ENCODE measurements at regions not wholly inside any gene's neighbourhood (a gene's known extent, or its start where the extent isn't known, plus 50 kb on each side); places are given as distances from the start of the nearest gene placed in this dataset.

- ChIA-PET POLR2A (ENCODE audit: unreplicated experiment) (no interaction called here), CTCF (no interaction called here)
- H3K4me2 ChIP-seq (ENCODE audit: low read length): no peak overlapping the region
- H3F3A ChIP-seq (ENCODE audit: low read length, unreplicated experiment): no peaks in the 10 kb centered on the region
- no peak for TF ChIP-seq CTCF (conservative IDR thresholded peaks at IDR 0.05; ENCODE audit: low read depth, low read length)
- no peak for TF ChIP-seq EZH2phosphoT487 (IDR thresholded peaks at IDR 0.05; ENCODE audit: borderline replicate concordance, low read length)
- TF ChIP-seq EZH2 (IDR thresholded peaks at IDR 0.05; ENCODE audit: low read length, unreplicated experiment): no peak
- no peak overlapping the region for H3K4me3 ChIP-seq (ENCODE audit: low read length)
- no peak overlapping the region for H2AFZ ChIP-seq (ENCODE audit: low read length)
- H3K27ac ChIP-seq (ENCODE audit: low read length): no peak overlapping the region
- intact Hi-C loops (cut with micrococcal nuclease): no loop called here
- no peak for ATAC-seq
- no peaks in the 10 kb centered on the region for H3K9me2 ChIP-seq (replicated peaks; ENCODE audit: low read length)
- peaks cover 37% of the 10 kb centered on the region for H3K4me1 ChIP-seq (ENCODE audit: insufficient read depth, low read length)
- DNase-seq: no peak
- H3K36me3 ChIP-seq (ENCODE audit: low read depth, low read length): no peaks in the 10 kb centered on the region
- H3K27me3 ChIP-seq (ENCODE audit: low read length): no peaks in the 10 kb centered on the region
- no peak overlapping the region for H3K9ac ChIP-seq (ENCODE audit: low read length)
- H3K9me3 ChIP-seq (ENCODE audit: low read length): no peaks in the 10 kb centered on the region
- H3K79me2 ChIP-seq (ENCODE audit: low read length): no peaks in the 10 kb centered on the region
- no peaks in the 10 kb centered on the region for H4K20me1 ChIP-seq (ENCODE audit: low read length)
- no TSS peak for BruUV-seq (replicated peaks)
Observed at GRCh38 chr6:137729866-137730629, 137.0 kb upstream of the TNFAIP3 start.

- Histone ChIP-seq H3K36me3 (ENCODE audit: low read depth, low read length) (no peaks in the 10 kb centered on the region), H3K27me3 (ENCODE audit: low read length) (no peaks in the 10 kb centered on the region), H4K20me1 (ENCODE audit: low read length) (no peaks in the 10 kb centered on the region), H3K9me2 (replicated peaks; ENCODE audit: low read length) (no peaks in the 10 kb centered on the region), H3F3A (ENCODE audit: low read length, unreplicated experiment) (no peaks in the 10 kb centered on the region), H3K4me3 (ENCODE audit: low read length) (no peak overlapping the region), H2AFZ (ENCODE audit: low read length) (no peak overlapping the region), H3K4me1 (ENCODE audit: insufficient read depth, low read length) (peaks cover 37% of the 10 kb centered on the region), H3K4me2 (ENCODE audit: low read length) (peak overlapping the region; percentile 54), H3K9ac (ENCODE audit: low read length) (no peak overlapping the region), H3K27ac (ENCODE audit: low read length) (peak overlapping the region; percentile 47), H3K9me3 (ENCODE audit: low read length) (no peaks in the 10 kb centered on the region), H3K79me2 (ENCODE audit: low read length) (no peaks in the 10 kb centered on the region)
- ATAC-seq (no peak), DNase-seq (no peak)
- TF ChIP-seq CTCF (conservative IDR thresholded peaks at IDR 0.05; ENCODE audit: low read depth, low read length) (no peak), EZH2 (IDR thresholded peaks at IDR 0.05; ENCODE audit: low read length, unreplicated experiment) (no peak), EZH2phosphoT487 (IDR thresholded peaks at IDR 0.05; ENCODE audit: borderline replicate concordance, low read length) (no peak)
- POLR2A ChIA-PET (ENCODE audit: unreplicated experiment): no interaction called here
- BruUV-seq (replicated peaks): no TSS peak
- intact Hi-C loops (cut with micrococcal nuclease): no loop called here
- CTCF ChIA-PET: no interaction called here
Observed at GRCh38 chr6:137731600-137731959, 135.5 kb upstream of the TNFAIP3 start.

- Histone ChIP-seq H3F3A (ENCODE audit: low read length, unreplicated experiment) (no peaks in the 10 kb centered on the region), H3K4me3 (ENCODE audit: low read length) (no peak overlapping the region), H3K9me3 (ENCODE audit: low read length) (no peaks in the 10 kb centered on the region), H3K79me2 (ENCODE audit: low read length) (no peaks in the 10 kb centered on the region), H2AFZ (ENCODE audit: low read length) (no peak overlapping the region), H3K27ac (ENCODE audit: low read length) (peak overlapping the region; percentile 53), H3K4me2 (ENCODE audit: low read length) (peak overlapping the region; percentile 54), H3K36me3 (ENCODE audit: low read depth, low read length) (no peaks in the 10 kb centered on the region), H4K20me1 (ENCODE audit: low read length) (no peaks in the 10 kb centered on the region), H3K27me3 (ENCODE audit: low read length) (no peaks in the 10 kb centered on the region), H3K9ac (ENCODE audit: low read length) (no peak overlapping the region), H3K4me1 (ENCODE audit: insufficient read depth, low read length) (peaks cover 37% of the 10 kb centered on the region), H3K9me2 (replicated peaks; ENCODE audit: low read length) (no peaks in the 10 kb centered on the region)
- ATAC-seq (peak; percentile 78), DNase-seq (peak; percentile 86)
- no TSS peak for BruUV-seq (replicated peaks)
- intact Hi-C loops (cut with micrococcal nuclease): no loop called here
- ChIA-PET POLR2A (ENCODE audit: unreplicated experiment) (no interaction called here), CTCF (no interaction called here)
- TF ChIP-seq CTCF (conservative IDR thresholded peaks at IDR 0.05; ENCODE audit: low read depth, low read length): no peak
- TF ChIP-seq EZH2 (IDR thresholded peaks at IDR 0.05; ENCODE audit: low read length, unreplicated experiment): no peak
- no peak for TF ChIP-seq EZH2phosphoT487 (IDR thresholded peaks at IDR 0.05; ENCODE audit: borderline replicate concordance, low read length)
Observed at GRCh38 chr6:137731960-137732616, 135.0 kb upstream of the TNFAIP3 start.

All from PC-3 (cell line).